Testis (tissue), 2 donors: ENCODE measurements at regions not wholly inside any gene's neighbourhood (a gene's known extent, or its start where the extent isn't known, plus 50 kb on each side); places are given as distances from the start of the nearest gene placed in this dataset.

ENCODE experiments used
- CTCF ChIP-seq, 3 experiments: fragments of 450-650 bp in 2 of 3; fragments of 200-600 bp in 1 of 3; sonication (generic) in 1 of 3; IDR thresholded peaks; one replicate each; pipeline ENCODE4 v1.5.1; 2016 to 2019; ENCODE audit warnings: antibody characterized with exemption in 3 of 3, mild to moderate bottlenecking in 2 of 3, moderate library complexity in 1 of 3
- POLR2A ChIP-seq: fragments of 450-650 bp; IDR thresholded peaks from one replicate; pipeline ENCODE4 v1.6.1; 2017; ENCODE audit warnings: antibody characterized with exemption, mild to moderate bottlenecking, moderate library complexity

GRCh38 chr2:236768393-236769140 is 198.9 kb downstream of the ACKR3 start:
- TF ChIP-seq CTCF (IDR thresholded peaks at IDR 0.05) (no peak), POLR2A (no peak)
